ENCODE measurements at regions not wholly inside any gene's neighbourhood (a gene's known extent, or its start where the extent isn't known, plus 50 kb on each side); places are given as distances from the start of the nearest gene placed in this dataset.

GRCh38 chr7:63043657-63044543, 954.7 kb upstream of the ZNF722 start:
- POLR2A ChIA-PET: no interaction called here
- CTCF ChIA-PET: no interaction called here

GRCh38 chr7:63044721-63045120, 953.9 kb upstream of the ZNF722 start:
- TF ChIP-seq CTCF (IDR thresholded peaks at IDR 0.05; ENCODE audit: low read depth, low read length): no peak
- CTCF ChIA-PET: no interaction called here

More at GRCh38 chr7:63043657-63044543, 954.7 kb upstream of the ZNF722 start:
- H3K27me3 ChIP-seq (ENCODE audit: control insufficient read depth, insufficient read depth, low read length): no peaks in the 10 kb centered on the region
- H3K9me3 ChIP-seq (ENCODE audit: control insufficient read depth, insufficient read depth, low read length): peaks cover 86% of the 10 kb centered on the region
- no peak for TF ChIP-seq CTCF (IDR thresholded peaks at IDR 0.05; ENCODE audit: low read depth, low read length)
- no peak overlapping the region for H3K4me3 ChIP-seq (ENCODE audit: low read depth, low read length)
- H3K27ac ChIP-seq (ENCODE audit: low read depth, low read length): no peak overlapping the region
- no peak for DNase-seq (ENCODE audit: low read depth, low spot score)

GRCh38 chr7:63045575-63045974, 953.1 kb upstream of the ZNF722 start:
- peaks cover 69% of the 10 kb centered on the region for H3K9me3 ChIP-seq (ENCODE audit: control insufficient read depth, insufficient read depth, low read length)
- no peak for TF ChIP-seq CTCF (IDR thresholded peaks at IDR 0.05; ENCODE audit: low read depth, low read length)

More at GRCh38 chr7:63044721-63045120, 953.9 kb upstream of the ZNF722 start:
- no peak for DNase-seq (ENCODE audit: low read depth, low spot score)
- no peaks in the 10 kb centered on the region for H3K27me3 ChIP-seq (ENCODE audit: control insufficient read depth, insufficient read depth, low read length)
- H3K4me3 ChIP-seq (ENCODE audit: low read depth, low read length): no peak overlapping the region
- POLR2A ChIA-PET: no interaction called here
- no peak overlapping the region for H3K27ac ChIP-seq (ENCODE audit: low read depth, low read length)
- H3K9me3 ChIP-seq (ENCODE audit: control insufficient read depth, insufficient read depth, low read length): peaks cover 78% of the 10 kb centered on the region

GRCh38 chr7:63046612-63047011, 952.0 kb upstream of the ZNF722 start:
- DNase-seq (ENCODE audit: low read depth, low spot score): no peak
- Histone ChIP-seq H3K4me3 (ENCODE audit: low read depth, low read length) (no peak overlapping the region), H3K27ac (ENCODE audit: low read depth, low read length) (no peak overlapping the region), H3K27me3 (ENCODE audit: control insufficient read depth, insufficient read depth, low read length) (no peaks in the 10 kb centered on the region), H3K9me3 (ENCODE audit: control insufficient read depth, insufficient read depth, low read length) (peaks cover 63% of the 10 kb centered on the region)
- ChIA-PET CTCF (no interaction called here), POLR2A (no interaction called here)
- TF ChIP-seq CTCF (IDR thresholded peaks at IDR 0.05; ENCODE audit: low read depth, low read length): no peak

More at GRCh38 chr7:63045575-63045974, 953.1 kb upstream of the ZNF722 start:
- CTCF ChIA-PET: no interaction called here
- POLR2A ChIA-PET: no interaction called here
- no peak for DNase-seq (ENCODE audit: low read depth, low spot score)
- Histone ChIP-seq H3K27ac (ENCODE audit: low read depth, low read length) (no peak overlapping the region), H3K27me3 (ENCODE audit: control insufficient read depth, insufficient read depth, low read length) (no peaks in the 10 kb centered on the region), H3K4me3 (ENCODE audit: low read depth, low read length) (no peak overlapping the region)

GRCh38 chr7:63047061-63047460, 951.6 kb upstream of the ZNF722 start:
- TF ChIP-seq CTCF (IDR thresholded peaks at IDR 0.05; ENCODE audit: low read depth, low read length): no peak
- Histone ChIP-seq H3K27me3 (ENCODE audit: control insufficient read depth, insufficient read depth, low read length) (no peaks in the 10 kb centered on the region), H3K9me3 (ENCODE audit: control insufficient read depth, insufficient read depth, low read length) (peaks cover 63% of the 10 kb centered on the region), H3K4me3 (ENCODE audit: low read depth, low read length) (no peak overlapping the region), H3K27ac (ENCODE audit: low read depth, low read length) (no peak overlapping the region)
- no peak for DNase-seq (ENCODE audit: low read depth, low spot score)
- POLR2A ChIA-PET: no interaction called here
- CTCF ChIA-PET: no interaction called here

All from AG04450 (cell line).